CD4-positive, alpha-beta memory T cell (primary cell): ENCODE measurements at regions not wholly inside any gene's neighbourhood (a gene's known extent, or its start where the extent isn't known, plus 50 kb on each side); places are given as distances from the start of the nearest gene placed in this dataset.
"Not testable (repeated sequence)": the region's sequence is repeated elsewhere in the genome, so short reads cannot be mapped to it uniquely, and the experiment has no call there.

Source experiments
- CTCF ChIA-PET: fragments of 350-600 bp; sonication (Branson Sonifier 250); formaldehyde crosslinking; loops from one replicate; lab custom pipeline; 2021; ENCODE audit warnings: inconsistent platforms; ENCODE audit not compliant: partially characterized antibody; lab: Charles Lee
- POLR2A ChIA-PET: fragments of 350-600 bp; sonication (Branson Sonifier 250); formaldehyde crosslinking; loops from one replicate; lab custom pipeline; 2021; ENCODE audit not compliant: partially characterized antibody; lab: Charles Lee
- DNase-seq, 5 donors: peaks; one replicate each; pipeline versions ENCODE4 v3.0.0 to v3.0.0-alpha.2; 2020 to 2022; ENCODE audit warnings: mixed read lengths in 1 of 5
- H3K27ac ChIP-seq: one replicate; pipeline ENCODE4 v1.7.0; 2013; ENCODE audit warnings: low read depth, low read length
- H3K27me3 ChIP-seq: 2 replicates; pipeline ENCODE4 v1.7.0; 2013; ENCODE audit warnings: mild to moderate bottlenecking, low read length, moderate library complexity; ENCODE audit not compliant: insufficient read depth
- H3K36me3 ChIP-seq: 2 replicates; pipeline ENCODE4 v1.7.0; 2013; ENCODE audit warnings: mild to moderate bottlenecking, low read length, moderate library complexity; ENCODE audit not compliant: insufficient read depth
- H3K4me1 ChIP-seq: 2 replicates; pipeline ENCODE4 v1.7.0; 2013; ENCODE audit warnings: mild to moderate bottlenecking, low read length, moderate library complexity; ENCODE audit not compliant: insufficient read depth
- H3K4me3 ChIP-seq, 2 donors: one replicate each; pipeline ENCODE4 v1.7.0; 2013; ENCODE audit warnings: low read length in 2 of 2, mild to moderate bottlenecking in 1 of 2
- H3K9me3 ChIP-seq, 2 donors: one replicate each; pipeline ENCODE4 v1.7.0; 2013; ENCODE audit warnings: low read length in 2 of 2, control low read depth in 1 of 2; ENCODE audit not compliant: control insufficient read depth in 1 of 2
- H3K27ac Mint-ChIP-seq, 7 donors: one replicate each; pipeline ENCODE4 v1.8.0; 2020 to 2021; ENCODE audit warnings: mixed read lengths in 7 of 7, mild to moderate bottlenecking in 6 of 7, inconsistent platforms in 3 of 7, moderate library complexity in 3 of 7
- H3K27me3 Mint-ChIP-seq, 2 donors: one replicate each; pipeline ENCODE4 v1.8.0; 2020 to 2021; ENCODE audit warnings: mixed read lengths in 2 of 2
- H3K36me3 Mint-ChIP-seq, 2 donors: one replicate each; pipeline ENCODE4 v1.8.0; 2020 to 2021; ENCODE audit warnings: mixed read lengths in 2 of 2, inconsistent platforms in 1 of 2, mild to moderate bottlenecking in 1 of 2
- H3K4me1 Mint-ChIP-seq, 4 donors: one replicate each; pipeline ENCODE4 v1.8.0; 2020 to 2021; ENCODE audit warnings: mixed read lengths in 4 of 4, mild to moderate bottlenecking in 1 of 4
- H3K4me3 Mint-ChIP-seq, 8 donors: one replicate each; pipeline ENCODE4 v1.8.0; 2020 to 2021; ENCODE audit warnings: mixed read lengths in 8 of 8, mild to moderate bottlenecking in 7 of 8, moderate library complexity in 6 of 8, inconsistent platforms in 3 of 8
- H3K9me3 Mint-ChIP-seq, 8 donors: one replicate each; pipeline ENCODE4 v1.8.0; 2020 to 2021; ENCODE audit warnings: mixed read lengths in 8 of 8, mild to moderate bottlenecking in 5 of 8, inconsistent platforms in 3 of 8, moderate library complexity in 1 of 8
- intact Hi-C: fragments of 100-400 bp; cut with micrococcal nuclease; formaldehyde crosslinking; loops from one replicate; pipeline ENCODE4 v1.15.1; 2023

GRCh38 chr7:112540839-112541577 is 60.2 kb downstream of the LSMEM1 start:
- no peaks in the 10 kb centered on the region for H3K27me3 ChIP-seq
- intact Hi-C loops: no loop called here
- H3K4me3 Mint-ChIP-seq: no peak overlapping the region
- H3K9me3 Mint-ChIP-seq: peaks cover 0 to 5% (median 1%) of the 10 kb centered on the region in 8 donors
- no peaks in the 10 kb centered on the region for H3K36me3 ChIP-seq
- DNase-seq: no peak
- H3K9me3 ChIP-seq: no peaks in the 10 kb centered on the region
- H3K27me3 Mint-ChIP-seq: peaks cover 8 to 17% of the 10 kb centered on the region in 2 donors
- no peak overlapping the region for H3K4me3 ChIP-seq
- ChIA-PET POLR2A (no interaction called here), CTCF (interaction anchor here (1.1 kb wide), 1 partner anchor 13 kb away, joined by 3 read pairs; no protein-coding TSS in a partner anchor)
- H3K4me1 Mint-ChIP-seq: no peaks in the 10 kb centered on the region
- no peak overlapping the region for H3K27ac ChIP-seq
- no peaks in the 10 kb centered on the region for H3K36me3 Mint-ChIP-seq
- H3K27ac Mint-ChIP-seq: no peak overlapping the region
- H3K4me1 ChIP-seq: no peaks in the 10 kb centered on the region

GRCh38 chr7:112546723-112547513 is 66.1 kb downstream of the LSMEM1 start:
- H3K36me3 Mint-ChIP-seq: no peaks in the 10 kb centered on the region
- H3K27ac Mint-ChIP-seq: no peak overlapping the region
- Histone ChIP-seq H3K27me3 (no peaks in the 10 kb centered on the region), H3K27ac (no peak overlapping the region), H3K36me3 (no peaks in the 10 kb centered on the region), H3K4me1 (no peaks in the 10 kb centered on the region), H3K4me3 (no peak overlapping the region), H3K9me3 (no peaks in the 10 kb centered on the region)
- DNase-seq: no peak
- peaks cover 6 to 8% of the 10 kb centered on the region in 2 donors for H3K27me3 Mint-ChIP-seq
- intact Hi-C loops: no loop called here
- CTCF ChIA-PET: interaction anchor here (1.7 kb wide), 1 partner anchor 18 kb away, joined by 4 read pairs; no protein-coding TSS in a partner anchor
- H3K4me1 Mint-ChIP-seq: no peaks in the 10 kb centered on the region
- H3K4me3 Mint-ChIP-seq: no peak overlapping the region
- POLR2A ChIA-PET: no interaction called here
- peaks cover 0 to 3% (median 0%) of the 10 kb centered on the region in 8 donors for H3K9me3 Mint-ChIP-seq

DNA sequence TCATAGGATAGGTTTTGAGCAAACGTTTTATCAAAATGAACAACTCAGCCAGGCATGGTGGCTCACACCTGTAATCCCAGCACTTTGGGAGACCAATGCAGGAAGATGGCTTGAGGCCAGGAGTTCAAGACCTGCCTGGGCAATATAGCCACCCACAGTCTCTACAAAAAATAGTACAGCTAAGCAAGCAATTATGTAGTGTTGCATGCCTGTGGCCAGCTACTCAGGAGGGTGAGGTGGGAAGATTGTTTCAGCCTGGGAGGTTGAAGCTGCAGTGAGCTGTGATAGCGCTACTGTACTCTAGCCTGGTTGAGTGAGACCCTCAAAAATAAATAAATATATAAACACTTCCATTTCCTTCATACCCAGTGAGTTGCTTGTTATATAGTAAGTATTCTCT is 67.1 kb downstream of the LSMEM1 start:
- H3K4me1 ChIP-seq: no peaks in the 10 kb centered on the region
- ChIA-PET POLR2A (no interaction called here), CTCF (interaction anchor here (0.7 kb wide), 1 partner anchor 874 kb away, joined by 4 read pairs; no protein-coding TSS in a partner anchor)
- DNase-seq: no peak
- H3K9me3 ChIP-seq: no peaks in the 10 kb centered on the region
- no peak overlapping the region for H3K27ac ChIP-seq
- H3K9me3 Mint-ChIP-seq: peaks cover 0 to 3% (median 0%) of the 10 kb centered on the region in 8 donors
- no peak overlapping the region for H3K27ac Mint-ChIP-seq
- peaks cover 6 to 8% of the 10 kb centered on the region in 2 donors for H3K27me3 Mint-ChIP-seq
- H3K36me3 Mint-ChIP-seq: no peaks in the 10 kb centered on the region
- no peaks in the 10 kb centered on the region for H3K27me3 ChIP-seq
- H3K4me1 Mint-ChIP-seq: no peaks in the 10 kb centered on the region
- intact Hi-C loops: no loop called here
- H3K36me3 ChIP-seq: no peaks in the 10 kb centered on the region
- H3K4me3 ChIP-seq: no peak overlapping the region
- no peak overlapping the region for H3K4me3 Mint-ChIP-seq

- no peak overlapping the region for H3K27ac ChIP-seq
- Mint-ChIP-seq H3K27me3 (peaks cover 4% of the 10 kb centered on the region in 2 donors), H3K4me1 (no peaks in the 10 kb centered on the region), H3K36me3 (no peaks in the 10 kb centered on the region), H3K27ac (no peak overlapping the region), H3K9me3 (no peaks in the 10 kb centered on the region), H3K4me3 (no peak overlapping the region)
- H3K4me1 ChIP-seq: no peaks in the 10 kb centered on the region
- ChIA-PET POLR2A (no interaction called here), CTCF (interaction anchor here (1.0 to 3.1 kb wide), 9 partner anchors 7 to 1161 kb away, joined by 3 to 68 read pairs (median 6); no protein-coding TSS in a partner anchor)
- H3K9me3 ChIP-seq: no peaks in the 10 kb centered on the region
- intact Hi-C loops: loop anchor here (1.0 kb wide), 2 partner anchors 348 to 871 kb away; no protein-coding TSS in a partner anchor
- H3K4me3 ChIP-seq: no peak overlapping the region
- H3K36me3 ChIP-seq: no peaks in the 10 kb centered on the region
- DNase-seq: peak in 4 of 5 donors; percentile 43 to 50 (median 46)
- H3K27me3 ChIP-seq: no peaks in the 10 kb centered on the region
Measured at GRCh38 chr7:112550468-112551060, 69.8 kb downstream of the LSMEM1 start.

GRCh38 chr7:112551521-112551920 is 70.7 kb downstream of the LSMEM1 start:
- H3K4me3 Mint-ChIP-seq, H3K27ac Mint-ChIP-seq, H3K27me3 Mint-ChIP-seq, POLR2A ChIA-PET, DNase-seq, H3K4me3 ChIP-seq, H3K36me3 Mint-ChIP-seq, H3K27ac ChIP-seq, H3K27me3 ChIP-seq, H3K36me3 ChIP-seq, H3K4me1 Mint-ChIP-seq, H3K4me1 ChIP-seq, intact Hi-C loops, H3K9me3 Mint-ChIP-seq, H3K9me3 ChIP-seq: not testable (repeated sequence)
- CTCF ChIA-PET: interaction anchor here (1.6 to 3.1 kb wide), 3 partner anchors 348 to 1160 kb away, joined by 3 to 68 read pairs (median 9); no protein-coding TSS in a partner anchor

DNA sequence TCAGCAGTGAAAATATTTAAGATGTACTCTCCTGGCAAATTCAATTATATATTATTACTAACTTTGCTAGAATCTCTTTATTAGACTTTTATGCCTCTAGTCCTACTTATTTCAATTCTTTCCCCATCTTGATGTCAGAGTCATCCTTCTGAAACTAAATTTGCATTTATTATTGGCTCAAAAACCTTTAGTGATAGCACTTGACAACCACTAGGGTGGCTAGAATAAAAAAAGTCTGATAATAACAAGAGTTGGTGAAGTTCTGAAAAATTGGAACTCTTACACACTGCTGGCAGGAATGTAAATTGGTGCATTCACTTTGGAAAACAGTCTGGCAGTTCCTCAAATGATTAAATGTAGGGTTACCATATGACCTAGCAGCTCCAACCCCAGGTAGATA is 73.8 kb downstream of the LSMEM1 start:
- no peaks in the 10 kb centered on the region for H3K9me3 ChIP-seq
- no peaks in the 10 kb centered on the region for H3K36me3 ChIP-seq
- Mint-ChIP-seq H3K27ac (no peak overlapping the region), H3K4me3 (no peak overlapping the region), H3K4me1 (peaks cover 5 to 9% (median 7%) of the 10 kb centered on the region in 4 donors), H3K27me3 (no peaks in the 10 kb centered on the region), H3K36me3 (no peaks in the 10 kb centered on the region), H3K9me3 (no peaks in the 10 kb centered on the region)
- H3K27me3 ChIP-seq: no peaks in the 10 kb centered on the region
- CTCF ChIA-PET: no interaction called here
- no peak overlapping the region for H3K4me3 ChIP-seq
- H3K4me1 ChIP-seq: no peaks in the 10 kb centered on the region
- no peak for DNase-seq
- POLR2A ChIA-PET: no interaction called here
- no peak overlapping the region for H3K27ac ChIP-seq
- intact Hi-C loops: no loop called here

- ChIA-PET CTCF (interaction anchor here (1.2 kb wide), 1 partner anchor 865 kb away, joined by 4 read pairs; no protein-coding TSS in a partner anchor), POLR2A (no interaction called here)
- H3K36me3 Mint-ChIP-seq: no peaks in the 10 kb centered on the region
- H3K27me3 Mint-ChIP-seq: peaks cover 0 to 5% of the 10 kb centered on the region in 2 donors
- no peak for DNase-seq
- Histone ChIP-seq H3K27me3 (no peaks in the 10 kb centered on the region), H3K36me3 (no peaks in the 10 kb centered on the region), H3K4me1 (no peaks in the 10 kb centered on the region), H3K9me3 (no peaks in the 10 kb centered on the region), H3K4me3 (no peak overlapping the region), H3K27ac (no peak overlapping the region)
- H3K9me3 Mint-ChIP-seq: no peaks in the 10 kb centered on the region
- peak overlapping the region in 2 of 7 donors; percentile 1 to 13 for H3K27ac Mint-ChIP-seq
- intact Hi-C loops: no loop called here
- H3K4me1 Mint-ChIP-seq: peaks cover 5 to 9% (median 7%) of the 10 kb centered on the region in 4 donors
- H3K4me3 Mint-ChIP-seq: no peak overlapping the region
Measured at GRCh38 chr7:112556633-112557032, 75.8 kb downstream of the LSMEM1 start.
